ENCODE measurements at regions not wholly inside any gene's neighbourhood (a gene's known extent, or its start where the extent isn't known, plus 50 kb on each side); places are given as distances from the start of the nearest gene placed in this dataset.

GRCh38 chr4:91751961-91752360 lies 551.8 kb upstream of the GRID2 start:
- H3K9me3 ChIP-seq (ENCODE audit: insufficient read depth, low read depth, low read length) = no peaks in the 10 kb centered on the region
- no peaks in the 10 kb centered on the region for H3K4me1 ChIP-seq (ENCODE audit: control insufficient read depth in 1 of 2, insufficient read depth in 2 of 2, low read length in 2 of 2)

GRCh38 chr4:91754716-91755115 lies 549.0 kb upstream of the GRID2 start:
- no peak overlapping the region for H4K91ac ChIP-seq (ENCODE audit: low read depth, low read length)
- no peak overlapping the region for H3K9ac ChIP-seq (ENCODE audit: low read length)
- no peak overlapping the region for H3K4ac ChIP-seq (ENCODE audit: low read depth, low read length)
- no peak overlapping the region for H4K8ac ChIP-seq (ENCODE audit: low read depth, low read length)
- H4K12ac ChIP-seq (ENCODE audit: low read depth, low read length) = no peak overlapping the region
- H3K9me3 ChIP-seq (ENCODE audit: insufficient read depth, low read depth, low read length) = no peaks in the 10 kb centered on the region
- no peaks in the 10 kb centered on the region for H3K27me3 ChIP-seq (ENCODE audit: insufficient read depth, low read length)
- no peak overlapping the region for H3K14ac ChIP-seq (ENCODE audit: low read length)
- no peak overlapping the region for H3K23ac ChIP-seq (ENCODE audit: low read length)
- no peak overlapping the region for H2AK5ac ChIP-seq (ENCODE audit: low read length)
- whole genome bisulfite sequencing (ENCODE audit: extremely low coverage, insufficient coverage, insufficient read length) = no CpG with 5 or more reads among the region's 2 CpGs
- no peaks in the 10 kb centered on the region for H3K79me1 ChIP-seq (ENCODE audit: low read length)
- H2BK12ac ChIP-seq (ENCODE audit: low read length) = no peak overlapping the region
- no peak overlapping the region for H2BK5ac ChIP-seq (ENCODE audit: low read depth, low read length, poor library complexity)
- no peak overlapping the region for H2AFZ ChIP-seq (ENCODE audit: insufficient read depth, low read length, poor library complexity)
- H3K4me1 ChIP-seq (ENCODE audit: control insufficient read depth in 1 of 2, insufficient read depth in 2 of 2, low read length in 2 of 2) = no peaks in the 10 kb centered on the region
- H3K4me2 ChIP-seq (ENCODE audit: low read length) = no peak overlapping the region
- no peak overlapping the region for H3K4me3 ChIP-seq (ENCODE audit: low read depth, low read length)
- H3K79me2 ChIP-seq (ENCODE audit: control insufficient read depth, insufficient read depth, low read length, poor library complexity) = no peaks in the 10 kb centered on the region
- no peaks in the 10 kb centered on the region for H3K36me3 ChIP-seq (ENCODE audit: control insufficient read depth in 1 of 2, insufficient read depth in 2 of 2, low read length in 2 of 2)
- no peak overlapping the region for H3K27ac ChIP-seq (ENCODE audit: low read depth, low read length)
- no peak overlapping the region for H2BK120ac ChIP-seq (ENCODE audit: insufficient read depth, low read length, poor library complexity)
- no peak for DNase-seq
- no peak overlapping the region for H3K18ac ChIP-seq (ENCODE audit: low read length)

More at GRCh38 chr4:91751961-91752360, 551.8 kb upstream of the GRID2 start:
- H3K27me3 ChIP-seq (ENCODE audit: insufficient read depth, low read length) = no peaks in the 10 kb centered on the region
- H4K8ac ChIP-seq (ENCODE audit: low read depth, low read length) = no peak overlapping the region
- no peak overlapping the region for H3K18ac ChIP-seq (ENCODE audit: low read length)
- H3K36me3 ChIP-seq (ENCODE audit: control insufficient read depth in 1 of 2, insufficient read depth in 2 of 2, low read length in 2 of 2) = no peaks in the 10 kb centered on the region
- no peak overlapping the region for H2AFZ ChIP-seq (ENCODE audit: insufficient read depth, low read length, poor library complexity)
- no peak overlapping the region for H3K23ac ChIP-seq (ENCODE audit: low read length)
- no peaks in the 10 kb centered on the region for H3K79me1 ChIP-seq (ENCODE audit: low read length)
- no peak overlapping the region for H3K9ac ChIP-seq (ENCODE audit: low read length)
- no peak overlapping the region for H2AK5ac ChIP-seq (ENCODE audit: low read length)
- no peak overlapping the region for H3K4ac ChIP-seq (ENCODE audit: low read depth, low read length)
- H2BK120ac ChIP-seq (ENCODE audit: insufficient read depth, low read length, poor library complexity) = no peak overlapping the region
- no peak overlapping the region for H2BK12ac ChIP-seq (ENCODE audit: low read length)
- H4K91ac ChIP-seq (ENCODE audit: low read depth, low read length) = no peak overlapping the region
- H3K27ac ChIP-seq (ENCODE audit: low read depth, low read length) = no peak overlapping the region
- no CpG with 5 or more reads among the region's 1 CpG for WGBS (ENCODE audit: extremely low coverage, insufficient coverage, insufficient read length)
- H3K4me2 ChIP-seq (ENCODE audit: low read length) = no peak overlapping the region
- DNase-seq = no peak
- no peak overlapping the region for H4K12ac ChIP-seq (ENCODE audit: low read depth, low read length)
- no peaks in the 10 kb centered on the region for H3K79me2 ChIP-seq (ENCODE audit: control insufficient read depth, insufficient read depth, low read length, poor library complexity)
- no peak overlapping the region for H2BK5ac ChIP-seq (ENCODE audit: low read depth, low read length, poor library complexity)
- H3K4me3 ChIP-seq (ENCODE audit: low read depth, low read length) = no peak overlapping the region
- no peak overlapping the region for H3K14ac ChIP-seq (ENCODE audit: low read length)

DNA sequence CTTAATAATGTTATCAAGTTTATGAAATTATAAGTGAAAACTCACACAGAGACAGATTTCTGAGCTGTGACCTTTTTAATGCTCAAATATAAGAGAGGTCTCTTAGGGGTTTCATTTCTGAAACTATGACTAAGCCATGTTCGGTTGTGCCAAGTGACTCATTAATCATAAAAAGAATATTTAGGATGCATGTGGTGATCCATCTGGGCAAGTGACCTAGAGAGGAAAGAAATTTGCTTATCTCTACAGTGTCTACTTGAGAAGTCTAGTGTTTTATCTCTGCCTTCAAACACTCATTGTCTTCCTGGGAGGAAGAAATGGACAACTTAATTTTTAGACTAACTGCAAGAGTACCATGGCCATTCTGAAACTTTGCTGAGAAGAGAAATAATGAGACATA lies 545.3 kb upstream of the GRID2 start:
- H4K12ac ChIP-seq (ENCODE audit: low read depth, low read length) = no peak overlapping the region
- H3K23ac ChIP-seq (ENCODE audit: low read length) = no peak overlapping the region
- no peaks in the 10 kb centered on the region for H3K79me1 ChIP-seq (ENCODE audit: low read length)
- H3K27me3 ChIP-seq (ENCODE audit: insufficient read depth, low read length) = no peaks in the 10 kb centered on the region
- H3K4me2 ChIP-seq (ENCODE audit: low read length) = no peak overlapping the region
- H3K36me3 ChIP-seq (ENCODE audit: control insufficient read depth in 1 of 2, insufficient read depth in 2 of 2, low read length in 2 of 2) = no peaks in the 10 kb centered on the region
- no peak overlapping the region for H3K14ac ChIP-seq (ENCODE audit: low read length)
- no peak overlapping the region for H2AK5ac ChIP-seq (ENCODE audit: low read length)
- H3K9me3 ChIP-seq (ENCODE audit: insufficient read depth, low read depth, low read length) = no peaks in the 10 kb centered on the region
- H3K18ac ChIP-seq (ENCODE audit: low read length) = no peak overlapping the region
- no peak overlapping the region for H4K8ac ChIP-seq (ENCODE audit: low read depth, low read length)
- H2BK12ac ChIP-seq (ENCODE audit: low read length) = no peak overlapping the region
- H2AFZ ChIP-seq (ENCODE audit: insufficient read depth, low read length, poor library complexity) = no peak overlapping the region
- H3K4me1 ChIP-seq (ENCODE audit: control insufficient read depth in 1 of 2, insufficient read depth in 2 of 2, low read length in 2 of 2) = no peaks in the 10 kb centered on the region
- H3K4me3 ChIP-seq (ENCODE audit: low read depth, low read length) = no peak overlapping the region
- no peak overlapping the region for H3K27ac ChIP-seq (ENCODE audit: low read depth, low read length)
- no peak overlapping the region for H2BK5ac ChIP-seq (ENCODE audit: low read depth, low read length, poor library complexity)
- no peak overlapping the region for H3K9ac ChIP-seq (ENCODE audit: low read length)
- H3K79me2 ChIP-seq (ENCODE audit: control insufficient read depth, insufficient read depth, low read length, poor library complexity) = no peaks in the 10 kb centered on the region
- no peak overlapping the region for H3K4ac ChIP-seq (ENCODE audit: low read depth, low read length)
- DNase-seq = peak in 1 of 2 donors; percentile 22
- WGBS (ENCODE audit: extremely low coverage, insufficient coverage, insufficient read length) = no CpG with 5 or more reads among the region's 1 CpG
- no peak overlapping the region for H2BK120ac ChIP-seq (ENCODE audit: insufficient read depth, low read length, poor library complexity)
- H4K91ac ChIP-seq (ENCODE audit: low read depth, low read length) = no peak overlapping the region

- no peak overlapping the region for H4K12ac ChIP-seq (ENCODE audit: low read depth, low read length)
- H2AFZ ChIP-seq (ENCODE audit: insufficient read depth, low read length, poor library complexity) = no peak overlapping the region
- no peaks in the 10 kb centered on the region for H3K4me1 ChIP-seq (ENCODE audit: control insufficient read depth in 1 of 2, insufficient read depth in 2 of 2, low read length in 2 of 2)
- H4K91ac ChIP-seq (ENCODE audit: low read depth, low read length) = no peak overlapping the region
- DNase-seq = no peak
- no peak overlapping the region for H3K4ac ChIP-seq (ENCODE audit: low read depth, low read length)
- no peak overlapping the region for H2BK120ac ChIP-seq (ENCODE audit: insufficient read depth, low read length, poor library complexity)
- H3K4me3 ChIP-seq (ENCODE audit: low read depth, low read length) = no peak overlapping the region
- H2BK12ac ChIP-seq (ENCODE audit: low read length) = no peak overlapping the region
- H3K79me2 ChIP-seq (ENCODE audit: control insufficient read depth, insufficient read depth, low read length, poor library complexity) = no peaks in the 10 kb centered on the region
- no peaks in the 10 kb centered on the region for H3K36me3 ChIP-seq (ENCODE audit: control insufficient read depth in 1 of 2, insufficient read depth in 2 of 2, low read length in 2 of 2)
- H3K79me1 ChIP-seq (ENCODE audit: low read length) = no peaks in the 10 kb centered on the region
- H3K27me3 ChIP-seq (ENCODE audit: insufficient read depth, low read length) = no peaks in the 10 kb centered on the region
- H3K4me2 ChIP-seq (ENCODE audit: low read length) = no peak overlapping the region
- no peak overlapping the region for H2BK5ac ChIP-seq (ENCODE audit: low read depth, low read length, poor library complexity)
- no CpG with 5 or more reads among the region's 1 CpG for WGBS (ENCODE audit: extremely low coverage, insufficient coverage, insufficient read length)
- no peak overlapping the region for H3K18ac ChIP-seq (ENCODE audit: low read length)
- H3K14ac ChIP-seq (ENCODE audit: low read length) = no peak overlapping the region
- H3K27ac ChIP-seq (ENCODE audit: low read depth, low read length) = no peak overlapping the region
- H2AK5ac ChIP-seq (ENCODE audit: low read length) = no peak overlapping the region
- H3K9ac ChIP-seq (ENCODE audit: low read length) = no peak overlapping the region
- H3K9me3 ChIP-seq (ENCODE audit: insufficient read depth, low read depth, low read length) = no peaks in the 10 kb centered on the region
- H4K8ac ChIP-seq (ENCODE audit: low read depth, low read length) = no peak overlapping the region
- no peak overlapping the region for H3K23ac ChIP-seq (ENCODE audit: low read length)
Measured at GRCh38 chr4:91764085-91764484, 539.7 kb upstream of the GRID2 start.
